ENCODE measurements at regions not wholly inside any gene's neighbourhood (a gene's known extent, or its start where the extent isn't known, plus 50 kb on each side); places are given as distances from the start of the nearest gene placed in this dataset.

GRCh38 chr3:107970993-107971580 is 119.7 kb downstream of the CD47 start:
- TF ChIP-seq CTCF (conservative IDR thresholded peaks at IDR 0.05) (no peak), ZFX (IDR thresholded peaks at IDR 0.05) (no peak)
